COR-L47 (cell line): ENCODE measurements at regions not wholly inside any gene's neighbourhood (a gene's known extent, or its start where the extent isn't known, plus 50 kb on each side); places are given as distances from the start of the nearest gene placed in this dataset.

ENCODE experiments used
- DNase-seq: peaks from one replicate; lab custom pipeline; 2025; lab: John Stamatoyannopoulos, UW

DNA sequence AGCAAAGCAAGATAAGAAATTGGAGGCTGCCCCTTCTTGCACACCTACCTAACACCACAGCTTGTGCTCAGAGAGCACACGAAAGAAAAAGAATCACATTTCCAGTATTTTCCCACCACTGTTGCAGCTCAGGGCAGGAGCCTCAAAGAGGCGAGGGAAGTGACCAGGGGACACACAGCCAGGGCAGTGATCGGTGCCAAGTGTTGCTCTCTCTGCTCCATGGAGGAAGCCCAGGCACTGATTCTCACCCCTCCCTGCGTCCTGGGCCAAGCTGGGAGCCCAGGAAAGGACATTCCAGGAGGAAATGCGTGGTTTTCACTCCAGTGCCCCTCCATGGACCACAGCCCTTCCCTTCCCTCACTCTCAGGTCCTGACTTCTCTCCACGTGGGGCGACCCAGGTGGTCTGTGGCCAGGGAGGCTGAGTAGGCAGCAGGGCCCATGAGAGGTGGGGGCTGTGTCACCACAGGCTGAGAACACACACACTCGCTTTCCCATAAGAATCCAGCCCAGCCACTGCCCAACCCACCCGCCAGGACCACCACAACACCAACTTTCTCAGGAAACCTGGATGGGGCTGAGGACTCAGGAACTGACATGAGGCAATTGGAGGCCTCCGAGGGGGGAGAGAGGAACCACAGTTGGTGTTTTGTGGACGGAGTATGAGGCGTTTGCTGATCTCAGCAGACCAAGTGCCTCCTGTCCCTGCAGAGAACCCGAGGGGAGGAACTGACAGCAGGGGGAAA is 81.7 kb upstream of the MAFB start:
- DNase-seq: no peak

DNA sequence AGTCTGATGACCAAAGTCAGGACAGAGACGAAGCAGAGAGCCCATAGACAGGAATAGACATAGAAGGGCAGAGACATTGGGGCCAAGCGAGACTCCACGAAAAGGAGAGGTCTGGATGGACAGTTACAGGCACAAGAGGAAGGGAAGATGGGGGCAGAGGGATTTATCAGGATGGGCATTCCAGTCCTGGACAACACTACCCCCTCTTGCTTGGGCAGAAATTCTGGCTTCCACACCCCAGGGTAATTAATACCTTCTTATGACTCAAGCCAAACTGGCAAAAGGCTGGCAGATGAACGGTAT is 82.2 kb upstream of the MAFB start:
- DNase-seq: no peak

DNA sequence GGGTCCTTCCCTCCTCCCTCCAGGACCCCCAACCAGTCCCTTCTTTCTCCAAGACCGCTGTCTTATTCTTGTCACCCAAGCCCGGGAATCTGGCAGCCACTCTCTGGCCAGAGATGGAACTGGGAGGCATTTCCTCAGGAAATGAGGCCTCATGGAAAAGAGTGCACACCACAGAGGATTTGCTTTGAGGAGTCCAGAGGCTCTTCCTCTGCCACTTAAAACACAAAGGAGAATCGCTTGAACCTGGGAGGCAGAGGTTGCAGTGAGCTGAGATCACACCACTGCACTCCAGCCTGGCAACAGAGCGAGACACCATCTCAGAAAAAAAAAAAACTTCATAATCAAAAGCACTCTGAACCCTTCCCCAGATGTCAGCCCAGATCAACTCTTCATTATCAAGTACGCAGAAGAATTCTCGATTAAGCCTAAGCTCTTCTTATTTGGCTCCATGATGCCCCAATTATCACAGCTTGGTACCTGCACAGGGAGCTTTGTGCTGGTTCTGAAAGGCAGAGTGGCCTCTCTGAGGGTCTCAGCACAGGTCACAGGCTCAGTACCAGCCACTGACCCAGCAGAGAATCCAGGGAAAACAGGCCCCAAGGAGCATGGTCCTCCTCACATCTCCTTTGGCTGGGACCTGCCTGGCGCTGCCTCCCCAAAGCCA is 82.9 kb upstream of the MAFB start:
- no peak for DNase-seq

- DNase-seq: no peak
Measured at GRCh38 chr20:40773376-40773775, 84.3 kb upstream of the MAFB start.

- no peak for DNase-seq
Measured at GRCh38 chr20:40774252-40774651, 85.2 kb upstream of the MAFB start.

GRCh38 chr20:40775561-40776146 is 86.6 kb upstream of the MAFB start:
- no peak for DNase-seq

DNA sequence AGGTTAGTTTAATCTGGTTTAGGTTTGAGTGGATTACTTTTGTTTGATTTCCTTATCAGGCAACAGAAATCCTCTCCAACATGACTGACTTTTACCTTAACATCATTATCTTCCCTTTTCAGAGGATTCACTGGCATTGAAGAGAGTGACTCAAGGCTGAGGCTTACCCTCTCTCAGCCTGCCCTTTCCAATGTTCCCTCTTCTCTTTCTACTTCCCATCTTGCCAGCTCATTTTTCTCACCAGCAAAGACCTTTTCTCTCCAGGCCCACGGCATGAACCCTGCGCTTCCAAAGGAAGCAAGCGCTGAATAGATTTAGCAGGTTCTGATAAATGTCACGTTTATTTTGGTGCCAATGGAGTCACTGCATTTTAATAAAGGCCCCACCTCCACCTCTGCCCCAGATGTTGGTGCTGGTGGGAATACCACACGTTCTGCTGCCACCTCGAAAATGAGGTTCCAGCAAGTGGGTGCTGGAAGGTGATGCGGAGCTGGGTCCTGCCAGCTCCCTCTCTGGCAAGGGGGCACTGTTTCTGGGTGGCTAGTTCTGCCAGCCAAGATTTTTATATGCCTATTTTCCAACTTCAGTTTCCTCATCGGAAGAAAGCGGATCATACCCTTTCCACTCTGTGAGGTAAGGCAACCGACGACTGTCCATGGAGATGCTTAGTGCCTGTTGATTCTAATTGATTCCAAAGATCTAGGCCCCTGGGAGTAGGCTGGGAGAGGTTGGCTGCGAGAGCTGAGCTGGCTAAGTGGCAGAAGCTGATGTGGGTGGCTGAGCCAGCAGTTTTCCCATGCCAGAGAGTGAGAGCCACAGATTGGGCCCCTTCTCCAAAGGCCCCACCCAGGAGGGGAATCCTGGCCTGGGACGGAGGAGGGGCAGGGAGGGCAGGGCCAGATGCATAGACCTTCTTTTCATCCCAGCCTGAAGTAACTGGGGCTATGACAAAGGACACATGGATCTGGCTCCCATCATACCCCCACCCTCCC is 87.7 kb upstream of the MAFB start:
- DNase-seq: no peak

DNA sequence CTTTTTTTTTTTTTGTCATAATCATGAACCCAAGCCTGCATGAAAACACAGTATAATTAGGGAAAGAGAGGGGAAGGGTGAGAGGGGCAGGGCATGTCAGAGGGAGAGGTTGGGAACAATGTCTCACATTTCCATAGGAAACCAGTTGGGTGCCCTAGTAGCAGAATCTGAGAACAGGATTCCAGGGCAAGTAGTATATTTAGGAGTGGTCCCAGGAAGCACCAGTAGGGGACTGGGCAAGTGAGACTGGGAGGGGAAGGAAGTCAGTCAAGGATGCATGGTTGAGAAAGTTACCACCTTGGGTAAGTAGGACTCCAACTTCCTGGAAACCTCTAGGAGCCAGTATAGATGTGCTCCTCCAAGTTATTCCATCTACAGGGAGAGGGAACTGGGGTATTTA is 88.6 kb upstream of the MAFB start:
- no peak for DNase-seq

DNA sequence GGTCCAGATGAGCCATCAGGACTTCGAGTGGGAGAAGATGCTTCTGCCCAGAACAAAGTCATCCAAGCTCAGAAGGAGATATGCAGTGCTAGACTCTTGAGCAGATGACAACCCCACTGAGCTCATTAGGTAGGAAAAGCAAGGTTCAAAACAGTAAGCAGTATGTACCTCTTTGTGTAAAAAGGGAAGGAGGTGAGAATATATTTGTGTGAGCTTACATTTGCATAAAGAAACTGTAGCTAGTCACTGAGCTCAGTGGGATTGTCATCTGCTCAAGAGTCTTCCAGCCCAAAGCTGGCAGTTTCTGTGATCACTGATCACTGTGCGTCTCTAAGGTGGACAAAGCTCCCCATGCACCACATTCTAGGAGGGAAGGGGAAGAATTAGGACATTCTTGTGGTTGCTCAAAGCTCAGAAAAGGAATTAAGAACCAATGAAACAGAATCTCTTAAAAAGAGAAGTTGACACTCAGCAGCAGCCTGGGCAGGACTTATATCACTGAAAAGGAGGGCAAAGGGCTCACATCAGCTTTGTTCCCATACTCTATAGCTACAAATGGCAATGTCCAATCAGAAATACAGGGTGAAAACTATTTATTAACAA is 90.0 kb upstream of the MAFB start:
- no peak for DNase-seq

- DNase-seq: no peak
Measured at GRCh38 chr20:40781327-40782042, 92.4 kb upstream of the MAFB start.

- no peak for DNase-seq
Measured at GRCh38 chr20:40782043-40782368, 93.0 kb upstream of the MAFB start.

DNA sequence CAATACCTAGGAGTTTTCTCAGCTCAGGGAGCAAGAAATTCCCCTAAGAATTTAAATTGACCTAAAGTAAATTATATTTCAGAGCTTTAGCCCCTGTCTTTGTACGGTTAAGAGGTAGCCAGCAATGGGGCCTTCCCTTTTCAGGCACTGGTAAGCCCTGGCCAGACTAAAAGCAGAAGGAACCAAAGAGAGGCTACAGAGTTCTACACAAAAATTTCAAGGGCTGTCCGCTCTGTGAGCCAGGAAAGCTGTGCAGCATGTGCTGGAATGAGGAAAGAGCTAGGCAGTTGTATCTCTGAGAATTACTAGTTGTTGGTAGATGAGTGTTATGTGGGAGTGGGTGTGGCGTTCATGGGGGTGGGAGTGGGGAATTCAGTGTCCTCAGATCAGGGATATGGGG is 96.3 kb upstream of the MAFB start:
- DNase-seq: no peak

DNA sequence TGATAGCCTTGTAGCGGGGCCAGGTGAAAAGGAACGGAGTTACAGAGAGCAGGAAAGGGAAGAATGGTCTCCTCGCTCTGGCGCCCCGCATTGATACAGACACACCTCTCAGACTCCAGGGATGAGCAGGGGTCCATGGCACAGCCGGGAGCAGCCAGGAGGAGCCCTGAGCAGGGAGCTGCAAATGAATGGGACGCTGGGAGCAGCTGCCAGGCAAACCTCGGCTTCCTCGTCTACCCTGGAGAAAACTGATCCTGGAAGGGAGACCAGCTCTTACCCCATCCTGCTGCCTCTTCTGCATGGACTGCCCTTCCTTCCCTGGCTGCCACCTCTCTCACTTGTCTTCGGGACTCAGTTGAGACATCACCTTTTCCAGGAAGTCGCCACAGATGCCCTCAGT is 97.3 kb upstream of the MAFB start:
- DNase-seq: no peak

GRCh38 chr20:40787941-40788340 is 98.9 kb upstream of the MAFB start:
- no peak for DNase-seq

DNA sequence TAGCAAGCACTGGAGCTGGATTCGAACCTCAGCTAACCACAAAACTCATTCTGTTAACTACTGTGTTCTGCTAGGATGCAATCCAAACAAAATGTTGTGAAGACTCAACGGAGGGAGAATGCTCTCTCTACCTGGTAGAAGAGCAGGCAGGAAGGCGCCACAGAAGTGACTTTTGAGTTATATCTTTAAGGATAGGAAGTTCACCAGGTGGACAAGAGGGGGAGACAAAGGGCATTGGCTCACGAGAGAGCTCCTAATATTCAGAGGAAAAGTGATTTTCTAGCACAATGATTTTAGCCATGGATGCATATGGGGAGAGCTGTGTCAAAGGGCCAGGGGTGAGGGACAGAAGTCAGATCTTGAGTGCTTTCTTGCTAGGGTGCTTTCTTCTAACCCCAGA is 108.4 kb upstream of the MAFB start:
- DNase-seq: peak; percentile 0

DNA sequence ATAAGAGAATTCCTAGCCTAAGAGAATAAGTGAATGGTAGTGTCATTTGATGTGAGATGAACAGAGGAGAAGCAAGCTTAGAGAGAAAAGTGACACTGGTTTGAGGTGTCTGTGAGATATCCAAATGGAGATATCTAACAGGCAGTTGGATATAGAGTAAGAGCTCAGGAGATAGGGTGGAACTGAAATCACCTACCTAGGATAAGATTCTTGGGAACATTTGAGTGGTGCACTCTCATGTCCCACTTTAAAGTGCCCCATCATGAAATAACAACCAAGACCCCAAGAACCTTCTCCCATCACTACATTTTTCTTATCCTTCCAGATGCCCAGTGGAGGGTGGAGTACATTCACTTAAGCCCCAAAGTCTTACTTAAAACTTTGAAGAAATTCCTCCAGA is 109.0 kb upstream of the MAFB start:
- no peak for DNase-seq

DNA sequence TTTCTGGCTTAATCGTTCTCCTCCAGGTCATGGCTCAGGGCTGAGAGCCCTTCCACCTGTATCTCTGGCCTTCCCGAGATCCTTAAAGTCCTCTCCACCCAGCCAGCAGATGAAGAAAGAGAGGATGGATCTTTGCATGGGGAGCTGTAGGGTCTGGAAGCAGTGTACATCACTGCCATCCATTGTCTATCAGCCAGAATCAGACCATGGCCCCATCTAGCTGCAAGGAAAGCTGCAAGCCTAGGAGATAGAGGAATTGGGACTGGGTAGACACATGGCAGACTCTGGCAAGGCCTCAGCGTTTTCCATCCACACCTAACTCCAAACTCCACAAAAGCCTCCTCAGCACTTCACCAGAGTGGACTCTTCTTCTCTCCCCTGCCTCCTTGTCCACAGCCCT is 113.8 kb upstream of the MAFB start:
- DNase-seq: no peak

GRCh38 chr20:40803381-40803780 is 114.3 kb upstream of the MAFB start:
- no peak for DNase-seq

GRCh38 chr20:40805592-40805991 is 116.6 kb upstream of the MAFB start:
- DNase-seq: no peak

DNA sequence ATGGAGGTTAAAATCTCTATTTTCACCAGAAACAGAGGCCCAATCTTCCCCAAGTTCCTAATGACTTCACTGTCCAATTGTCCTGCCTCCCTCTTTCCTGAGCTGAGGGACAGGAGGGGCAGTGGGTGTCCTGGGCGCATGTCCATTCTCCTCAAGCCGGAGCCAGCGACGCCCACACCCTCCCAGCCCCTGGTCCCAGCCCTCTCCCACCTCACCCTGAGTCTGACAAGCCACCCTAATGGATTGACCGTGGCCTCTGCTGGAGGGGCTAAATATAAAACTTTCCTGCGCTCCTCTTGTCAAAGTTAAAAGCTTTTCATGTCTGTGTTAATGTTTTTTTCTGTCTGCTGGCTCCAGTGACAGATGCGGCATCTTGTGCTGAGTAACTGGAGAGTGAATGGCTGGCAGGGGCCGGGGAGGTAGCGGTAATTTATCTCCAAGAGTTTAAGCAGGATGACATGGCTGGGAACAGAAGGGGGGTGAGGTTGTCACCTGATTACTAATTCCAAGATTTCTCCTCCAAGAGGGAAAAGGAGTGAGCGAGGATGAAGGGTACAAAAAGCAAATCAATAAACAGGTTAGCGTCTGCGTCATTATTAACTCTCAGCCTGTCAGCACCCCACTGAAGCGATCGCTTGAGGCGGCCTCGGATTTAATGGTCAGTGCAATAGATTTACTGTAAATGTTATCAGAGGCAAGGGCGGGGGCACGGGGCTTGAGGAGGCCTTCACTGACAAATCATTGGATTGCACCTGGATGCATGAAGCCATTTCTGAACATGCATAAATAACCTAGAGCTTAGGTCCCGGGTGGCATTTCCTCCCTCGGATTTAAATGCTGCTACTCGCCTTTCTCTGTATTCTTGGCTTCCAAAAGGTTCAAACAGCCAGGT is 118.1 kb upstream of the MAFB start:
- no peak for DNase-seq

GRCh38 chr20:40807821-40808170 is 118.8 kb upstream of the MAFB start:
- DNase-seq: no peak
